PC-9 (cell line): ENCODE measurements at regions not wholly inside any gene's neighbourhood (a gene's known extent, or its start where the extent isn't known, plus 50 kb on each side); places are given as distances from the start of the nearest gene placed in this dataset.

Experiments
- BruUV-seq: library from RNA; stranded (reverse); fragments of 400-500 nt; replicated peaks from 2 replicates; lab custom pipeline; 2021; lab: Mats Ljungman, UMichigan
- CTCF ChIA-PET: fragments of 300-600 bp; sonication (Branson Sonifier 250); formaldehyde crosslinking; loops from one replicate; lab custom pipeline; 2022; ENCODE audit warnings: antibody characterized with exemption; lab: Charles Lee
- POLR2A ChIA-PET: fragments of 300-600 bp; sonication (Branson Sonifier 250); formaldehyde crosslinking; loops from one replicate; lab custom pipeline; 2022; ENCODE audit warnings: antibody characterized with exemption; ENCODE audit not compliant: unreplicated experiment; lab: Charles Lee
- DNase-seq, 2 experiments: peaks; one replicate each; pipeline versions ENCODE4 v3.0.0 to v3.0.0-alpha.2; 2015 to 2022; ENCODE audit warnings: mixed read lengths in 1 of 2
- H2AFZ ChIP-seq: fragments of 200-600 bp; sonication (generic); 2 replicates; pipeline ENCODE4 v1.8.1; 2017; ENCODE audit warnings: antibody characterized with exemption
- H3F3A ChIP-seq: fragments of 200-600 bp; sonication (generic); 2 replicates; pipeline ENCODE4 v1.8.1; 2017; ENCODE audit warnings: antibody characterized with exemption, mild to moderate bottlenecking, low read depth; ENCODE audit not compliant: insufficient read depth
- H3K27ac ChIP-seq: fragments of 200-600 bp; sonication (generic); 2 replicates; pipeline ENCODE4 v1.6.1; 2016; ENCODE audit warnings: mixed run types
- H3K27me3 ChIP-seq: fragments of 200-600 bp; sonication (generic); 2 replicates; pipeline ENCODE4 v1.6.1; 2016; ENCODE audit warnings: low read depth, mixed run types; ENCODE audit not compliant: insufficient read depth
- H3K36me3 ChIP-seq: fragments of 200-600 bp; sonication (generic); 2 replicates; pipeline ENCODE4 v1.6.1; 2016; ENCODE audit warnings: low read depth, mixed run types
- H3K4me1 ChIP-seq: fragments of 200-600 bp; sonication (generic); replicated peaks from 2 replicates; pipeline ENCODE4 v1.6.1; 2016; ENCODE audit warnings: mixed run types; ENCODE audit not compliant: insufficient read depth
- H3K4me2 ChIP-seq: fragments of 200-600 bp; sonication (generic); 2 replicates; pipeline ENCODE4 v1.6.1; 2017; ENCODE audit warnings: mixed run types
- H3K4me3 ChIP-seq: fragments of 200-600 bp; sonication (generic); 2 replicates; pipeline ENCODE4 v1.6.1; 2016; ENCODE audit warnings: mixed run types
- H3K79me2 ChIP-seq: fragments of 200-600 bp; sonication (generic); 2 replicates; pipeline ENCODE4 v1.6.1; 2017; ENCODE audit warnings: low read depth, mixed run types
- H3K9me2 ChIP-seq: fragments of 200-600 bp; sonication (generic); 2 replicates; pipeline ENCODE4 v1.8.1; 2017; ENCODE audit warnings: mild to moderate bottlenecking; ENCODE audit not compliant: insufficient read depth
- H3K9me3 ChIP-seq: fragments of 200-600 bp; sonication (generic); 2 replicates; pipeline ENCODE4 v1.8.1; 2016; ENCODE audit warnings: low read depth; ENCODE audit not compliant: insufficient read depth
- H4K20me1 ChIP-seq: fragments of 200-600 bp; sonication (generic); 2 replicates; pipeline ENCODE4 v1.8.1; 2017; ENCODE audit not compliant: insufficient read depth
- EZH2 ChIP-seq: fragments of 200-600 bp; sonication (generic); IDR thresholded peaks from 2 replicates; pipeline ENCODE4 v1.8.0; 2017; ENCODE audit warnings: antibody characterized with exemption, low read depth
- intact Hi-C: fragments of 100-400 bp; cut with micrococcal nuclease; formaldehyde crosslinking; loops from one replicate; pipeline ENCODE4 v1.10.0; 2022; ENCODE audit not compliant: unreplicated experiment
- TF ChIP-seq, protein P1 (sequence below): fragments of 200-600 bp; sonication (generic); conservative IDR thresholded peaks from 2 replicates; pipeline ENCODE4 v1.6.1; 2017; ENCODE audit warnings: mixed run types, antibody characterized with exemption, mild to moderate bottlenecking, moderate library complexity

DNA sequence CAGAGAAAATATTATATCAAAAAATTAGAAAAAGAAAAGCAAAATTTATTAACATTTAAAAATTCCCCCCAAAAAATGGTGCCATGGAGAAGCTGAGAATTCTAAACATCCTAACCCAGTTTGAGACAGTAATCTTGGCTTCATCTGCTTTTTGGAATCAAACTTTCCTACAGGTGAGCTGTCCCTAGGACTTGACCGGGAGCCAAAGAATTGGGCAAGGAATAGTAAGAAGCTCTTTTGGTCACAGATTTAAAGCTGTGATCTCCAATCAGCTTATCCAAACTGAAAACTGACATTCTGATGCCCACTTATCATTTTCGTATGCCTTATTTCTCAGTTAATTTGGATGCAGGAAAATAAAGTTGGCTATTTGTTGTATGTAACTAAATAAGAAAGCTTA, 457.3 kb upstream of the DMAC1 start:
- Histone ChIP-seq H3K36me3 (no peaks in the 10 kb centered on the region), H3K9me2 (no peaks in the 10 kb centered on the region), H4K20me1 (no peaks in the 10 kb centered on the region), H2AFZ (no peak overlapping the region), H3K4me3 (no peak overlapping the region), H3K27me3 (no peaks in the 10 kb centered on the region), H3F3A (no peaks in the 10 kb centered on the region), H3K9me3 (no peaks in the 10 kb centered on the region), H3K79me2 (no peaks in the 10 kb centered on the region), H3K27ac (no peak overlapping the region), H3K4me1 (no peaks in the 10 kb centered on the region), H3K4me2 (no peak overlapping the region)
- BruUV-seq, result no TSS peak
- DNase-seq, result no peak
- CTCF ChIA-PET, result no interaction called here
- POLR2A ChIA-PET, result no interaction called here
- intact Hi-C loops, result no loop called here
- TF ChIP-seq, protein P1, sequence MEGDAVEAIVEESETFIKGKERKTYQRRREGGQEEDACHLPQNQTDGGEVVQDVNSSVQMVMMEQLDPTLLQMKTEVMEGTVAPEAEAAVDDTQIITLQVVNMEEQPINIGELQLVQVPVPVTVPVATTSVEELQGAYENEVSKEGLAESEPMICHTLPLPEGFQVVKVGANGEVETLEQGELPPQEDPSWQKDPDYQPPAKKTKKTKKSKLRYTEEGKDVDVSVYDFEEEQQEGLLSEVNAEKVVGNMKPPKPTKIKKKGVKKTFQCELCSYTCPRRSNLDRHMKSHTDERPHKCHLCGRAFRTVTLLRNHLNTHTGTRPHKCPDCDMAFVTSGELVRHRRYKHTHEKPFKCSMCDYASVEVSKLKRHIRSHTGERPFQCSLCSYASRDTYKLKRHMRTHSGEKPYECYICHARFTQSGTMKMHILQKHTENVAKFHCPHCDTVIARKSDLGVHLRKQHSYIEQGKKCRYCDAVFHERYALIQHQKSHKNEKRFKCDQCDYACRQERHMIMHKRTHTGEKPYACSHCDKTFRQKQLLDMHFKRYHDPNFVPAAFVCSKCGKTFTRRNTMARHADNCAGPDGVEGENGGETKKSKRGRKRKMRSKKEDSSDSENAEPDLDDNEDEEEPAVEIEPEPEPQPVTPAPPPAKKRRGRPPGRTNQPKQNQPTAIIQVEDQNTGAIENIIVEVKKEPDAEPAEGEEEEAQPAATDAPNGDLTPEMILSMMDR, result no peak
- TF ChIP-seq EZH2, result no peak

DNA sequence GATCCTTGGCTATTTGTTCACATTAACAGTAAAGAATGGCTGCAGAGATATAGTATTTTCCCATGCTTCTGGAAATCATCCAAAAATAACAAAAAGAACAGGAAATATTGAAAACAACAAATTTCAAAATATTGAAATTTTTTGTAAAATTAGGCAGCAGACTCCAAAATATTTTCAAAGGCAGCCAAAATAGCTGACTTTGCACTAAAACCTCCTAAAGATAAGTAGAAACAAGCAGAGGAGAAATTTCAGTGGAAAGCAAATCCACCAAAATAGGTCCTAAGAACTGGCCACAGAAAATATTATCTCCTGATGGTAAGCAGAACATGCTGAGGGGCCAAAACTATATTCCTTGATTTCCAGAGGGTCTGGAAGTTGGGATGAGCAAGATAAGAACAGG, 456.3 kb upstream of the DMAC1 start:
- TF ChIP-seq EZH2, result no peak
- TF ChIP-seq, protein P1, result no peak
- Histone ChIP-seq H3K36me3 (no peaks in the 10 kb centered on the region), H3K27ac (no peak overlapping the region), H4K20me1 (no peaks in the 10 kb centered on the region), H3K9me2 (no peaks in the 10 kb centered on the region), H3K4me3 (no peak overlapping the region), H3K4me1 (no peaks in the 10 kb centered on the region), H3K4me2 (no peak overlapping the region), H2AFZ (no peak overlapping the region), H3K79me2 (no peaks in the 10 kb centered on the region), H3K27me3 (no peaks in the 10 kb centered on the region), H3F3A (no peaks in the 10 kb centered on the region), H3K9me3 (no peaks in the 10 kb centered on the region)
- POLR2A ChIA-PET, result no interaction called here
- BruUV-seq, result no TSS peak
- CTCF ChIA-PET, result no interaction called here
- intact Hi-C loops, result no loop called here
- no peak for DNase-seq

DNA sequence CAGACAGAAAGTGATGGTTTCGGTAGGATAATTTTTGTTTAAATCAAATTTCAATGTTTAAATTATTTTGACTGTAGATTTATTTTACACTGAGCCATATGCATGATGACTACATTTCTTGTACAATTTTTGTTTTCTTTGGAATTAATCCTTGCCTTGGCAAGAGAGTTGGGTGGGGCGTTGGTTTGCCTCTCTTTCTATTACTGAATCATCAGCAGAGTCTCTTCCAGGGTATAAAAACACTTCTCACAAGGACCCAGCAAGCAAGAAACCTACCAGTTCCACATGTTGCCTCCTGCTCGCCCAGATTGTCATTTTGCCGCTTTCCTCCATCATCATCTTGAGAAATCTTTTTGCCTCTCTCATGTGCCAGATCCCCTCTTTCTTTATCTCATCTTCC, 455.0 kb upstream of the DMAC1 start:
- no peak overlapping the region for H3K27ac ChIP-seq
- ChIA-PET CTCF (no interaction called here), POLR2A (no interaction called here)
- H3K27me3 ChIP-seq, result no peaks in the 10 kb centered on the region
- TF ChIP-seq, protein P1, result no peak
- no peak for TF ChIP-seq EZH2
- no peaks in the 10 kb centered on the region for H3K9me3 ChIP-seq
- no peaks in the 10 kb centered on the region for H3K79me2 ChIP-seq
- intact Hi-C loops, result no loop called here
- no peak overlapping the region for H2AFZ ChIP-seq
- no peaks in the 10 kb centered on the region for H4K20me1 ChIP-seq
- H3F3A ChIP-seq, result no peaks in the 10 kb centered on the region
- no peak for DNase-seq
- H3K4me2 ChIP-seq, result no peak overlapping the region
- no peaks in the 10 kb centered on the region for H3K9me2 ChIP-seq
- no peak overlapping the region for H3K4me3 ChIP-seq
- no peaks in the 10 kb centered on the region for H3K4me1 ChIP-seq
- BruUV-seq, result no TSS peak
- H3K36me3 ChIP-seq, result no peaks in the 10 kb centered on the region
